ENCODE measurements at regions not wholly inside any gene's neighbourhood (a gene's known extent, or its start where the extent isn't known, plus 50 kb on each side); places are given as distances from the start of the nearest gene placed in this dataset.

- TF ChIP-seq, protein P1, sequence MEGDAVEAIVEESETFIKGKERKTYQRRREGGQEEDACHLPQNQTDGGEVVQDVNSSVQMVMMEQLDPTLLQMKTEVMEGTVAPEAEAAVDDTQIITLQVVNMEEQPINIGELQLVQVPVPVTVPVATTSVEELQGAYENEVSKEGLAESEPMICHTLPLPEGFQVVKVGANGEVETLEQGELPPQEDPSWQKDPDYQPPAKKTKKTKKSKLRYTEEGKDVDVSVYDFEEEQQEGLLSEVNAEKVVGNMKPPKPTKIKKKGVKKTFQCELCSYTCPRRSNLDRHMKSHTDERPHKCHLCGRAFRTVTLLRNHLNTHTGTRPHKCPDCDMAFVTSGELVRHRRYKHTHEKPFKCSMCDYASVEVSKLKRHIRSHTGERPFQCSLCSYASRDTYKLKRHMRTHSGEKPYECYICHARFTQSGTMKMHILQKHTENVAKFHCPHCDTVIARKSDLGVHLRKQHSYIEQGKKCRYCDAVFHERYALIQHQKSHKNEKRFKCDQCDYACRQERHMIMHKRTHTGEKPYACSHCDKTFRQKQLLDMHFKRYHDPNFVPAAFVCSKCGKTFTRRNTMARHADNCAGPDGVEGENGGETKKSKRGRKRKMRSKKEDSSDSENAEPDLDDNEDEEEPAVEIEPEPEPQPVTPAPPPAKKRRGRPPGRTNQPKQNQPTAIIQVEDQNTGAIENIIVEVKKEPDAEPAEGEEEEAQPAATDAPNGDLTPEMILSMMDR (IDR thresholded peaks at IDR 0.05; ENCODE audit: low read depth, low read length) = no peak
- no peak for DNase-seq (ENCODE audit: low read depth, low spot score)
- no peak overlapping the region for H3K4me3 ChIP-seq (ENCODE audit: low read depth, low read length)
- in situ Hi-C loops (cut with HindIII; ENCODE audit: low sequenced_read_pairs) = no loop called here
Observed at GRCh38 chr16:85429776-85430522, 183.2 kb upstream of the GSE1 start.

DNA sequence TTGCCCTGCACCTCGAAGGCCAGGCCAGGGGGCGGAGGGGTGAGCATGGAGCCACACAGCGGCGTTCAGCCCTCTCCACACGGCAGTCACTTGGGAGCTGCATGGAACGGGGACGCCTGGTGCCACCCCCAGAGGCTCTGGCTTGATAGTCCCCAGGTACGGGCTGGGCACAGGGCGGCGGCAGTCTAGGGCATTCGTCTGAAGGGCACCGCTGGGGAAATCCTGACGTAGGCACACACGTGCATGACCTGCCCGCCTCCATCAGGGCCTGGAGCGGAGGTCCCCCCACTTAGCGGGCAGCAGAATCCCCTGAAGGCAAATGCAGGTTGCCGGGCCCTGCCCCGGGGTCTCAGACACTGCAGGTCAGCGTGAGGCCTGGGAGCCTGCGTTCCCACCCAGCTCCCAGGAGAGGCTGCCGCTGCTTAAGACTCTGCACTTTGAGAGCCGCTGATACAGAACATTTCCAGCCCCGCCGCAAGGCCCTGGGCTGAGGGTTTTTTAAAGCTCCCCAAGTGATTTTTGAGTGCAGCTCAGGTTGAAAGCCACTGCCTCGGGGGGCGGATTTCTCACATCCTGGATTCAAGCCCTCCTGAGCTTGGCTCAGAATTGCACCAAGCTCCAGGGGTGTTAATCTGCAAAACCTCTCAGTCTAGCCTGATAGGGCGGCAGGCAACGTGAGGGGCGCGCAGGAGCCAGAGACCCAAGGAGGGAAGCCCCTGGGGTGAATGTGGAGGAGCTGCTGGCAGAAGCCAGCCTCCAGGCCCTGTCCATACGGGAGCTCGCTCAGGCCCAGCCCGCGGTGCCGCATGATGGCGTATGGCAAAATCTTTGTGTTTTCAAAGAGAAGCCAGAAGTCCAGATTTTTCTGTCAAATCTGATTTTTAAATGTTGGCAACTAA lies 182.3 kb upstream of the GSE1 start:
- TF ChIP-seq, protein P1 (IDR thresholded peaks at IDR 0.05; ENCODE audit: low read depth, low read length) = no peak
- DNase-seq (ENCODE audit: low read depth, low spot score) = no peak
- in situ Hi-C loops (cut with HindIII; ENCODE audit: low sequenced_read_pairs) = no loop called here
- no peak overlapping the region for H3K4me3 ChIP-seq (ENCODE audit: low read depth, low read length)

- DNase-seq (ENCODE audit: low read depth, low spot score) = no peak
- in situ Hi-C loops (cut with HindIII; ENCODE audit: low sequenced_read_pairs) = no loop called here
- TF ChIP-seq, protein P1 (IDR thresholded peaks at IDR 0.05; ENCODE audit: low read depth, low read length) = no peak
- no peak overlapping the region for H3K4me3 ChIP-seq (ENCODE audit: low read depth, low read length)
Observed at GRCh38 chr16:85431431-85432124, 181.5 kb upstream of the GSE1 start.

DNA sequence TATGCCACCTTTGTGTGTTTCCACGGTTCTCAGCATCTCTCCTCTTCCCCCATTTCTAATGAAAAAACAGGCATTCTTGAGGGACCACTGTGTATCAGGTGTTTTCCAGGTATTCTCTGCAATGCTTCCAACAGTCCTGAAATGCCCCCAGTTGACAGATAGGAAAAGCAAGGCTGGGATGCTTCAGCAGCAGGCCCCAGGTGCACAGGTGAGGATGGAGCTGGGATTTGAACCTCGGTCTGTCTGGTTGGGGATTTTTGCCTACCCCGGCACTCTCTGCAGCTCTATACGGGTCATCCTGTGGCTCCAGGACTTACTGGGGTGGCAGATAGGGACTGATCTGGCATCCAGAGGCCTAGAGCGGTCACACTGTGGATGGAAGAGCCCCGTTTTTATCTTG lies 180.5 kb upstream of the GSE1 start:
- H3K4me3 ChIP-seq (ENCODE audit: low read depth, low read length) = no peak overlapping the region
- TF ChIP-seq, protein P1 (IDR thresholded peaks at IDR 0.05; ENCODE audit: low read depth, low read length) = no peak
- in situ Hi-C loops (cut with HindIII; ENCODE audit: low sequenced_read_pairs) = no loop called here
- no peak for DNase-seq (ENCODE audit: low read depth, low spot score)

- DNase-seq (ENCODE audit: low read depth, low spot score) = no peak
- TF ChIP-seq, protein P1 (IDR thresholded peaks at IDR 0.05; ENCODE audit: low read depth, low read length) = no peak
- in situ Hi-C loops (cut with HindIII; ENCODE audit: low sequenced_read_pairs) = no loop called here
- no peak overlapping the region for H3K4me3 ChIP-seq (ENCODE audit: low read depth, low read length)
Observed at GRCh38 chr16:85433477-85433876, 179.6 kb upstream of the GSE1 start.

GRCh38 chr16:85435286-85435685 lies 177.8 kb upstream of the GSE1 start:
- in situ Hi-C loops (cut with HindIII; ENCODE audit: low sequenced_read_pairs) = no loop called here
- H3K4me3 ChIP-seq (ENCODE audit: low read depth, low read length) = no peak overlapping the region
- no peak for DNase-seq (ENCODE audit: low read depth, low spot score)
- TF ChIP-seq, protein P1 (IDR thresholded peaks at IDR 0.05; ENCODE audit: low read depth, low read length) = no peak

Measured in astrocyte of the spinal cord (primary cell).